ENCODE measurements at regions not wholly inside any gene's neighbourhood (a gene's known extent, or its start where the extent isn't known, plus 50 kb on each side); places are given as distances from the start of the nearest gene placed in this dataset.

GRCh38 chr20:34163307-34163706 lies 51.3 kb upstream of the EIF2S2 start:
- DNase-seq: peak; percentile 51

DNA sequence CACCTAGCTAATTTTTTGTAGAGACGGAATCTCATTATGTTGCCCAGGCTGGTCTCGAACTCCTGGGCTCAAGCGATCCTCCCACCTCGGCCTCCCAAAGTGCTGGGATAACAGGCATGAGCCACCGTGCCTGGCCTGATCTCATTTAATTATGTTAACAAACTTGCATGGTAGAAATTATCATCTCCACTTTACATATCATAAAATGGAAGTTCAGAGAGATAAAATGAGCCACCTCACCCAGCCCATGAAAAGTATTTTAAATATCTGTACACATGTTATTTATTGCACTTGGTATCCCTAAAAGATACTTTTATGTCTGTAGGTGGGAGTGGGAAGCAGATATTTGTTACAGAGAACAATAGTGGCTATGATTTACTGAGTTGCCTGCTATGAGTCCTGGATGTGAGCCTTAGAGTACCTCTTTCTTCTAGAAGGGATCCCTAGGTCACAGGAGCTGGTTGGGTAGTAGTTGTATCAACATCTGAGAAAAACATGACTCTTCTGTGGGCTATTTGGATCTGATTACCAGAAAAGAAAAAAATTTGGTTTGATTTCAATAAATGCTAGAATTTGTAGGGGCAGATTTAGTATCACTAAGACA lies 52.4 kb upstream of the EIF2S2 start:
- DNase-seq: no peak

GRCh38 chr20:34165018-34165619 lies 53.1 kb upstream of the EIF2S2 start:
- peak; percentile 47 for DNase-seq

GRCh38 chr20:34171640-34172039 lies 59.6 kb upstream of the EIF2S2 start:
- DNase-seq: no peak

GRCh38 chr20:34172926-34173325 lies 60.9 kb upstream of the EIF2S2 start:
- DNase-seq: no peak

- no peak for DNase-seq
Measured at GRCh38 chr20:34175079-34175478, 63.0 kb upstream of the EIF2S2 start.

GRCh38 chr20:34175879-34176278 lies 63.8 kb upstream of the EIF2S2 start:
- no peak for DNase-seq

DNA sequence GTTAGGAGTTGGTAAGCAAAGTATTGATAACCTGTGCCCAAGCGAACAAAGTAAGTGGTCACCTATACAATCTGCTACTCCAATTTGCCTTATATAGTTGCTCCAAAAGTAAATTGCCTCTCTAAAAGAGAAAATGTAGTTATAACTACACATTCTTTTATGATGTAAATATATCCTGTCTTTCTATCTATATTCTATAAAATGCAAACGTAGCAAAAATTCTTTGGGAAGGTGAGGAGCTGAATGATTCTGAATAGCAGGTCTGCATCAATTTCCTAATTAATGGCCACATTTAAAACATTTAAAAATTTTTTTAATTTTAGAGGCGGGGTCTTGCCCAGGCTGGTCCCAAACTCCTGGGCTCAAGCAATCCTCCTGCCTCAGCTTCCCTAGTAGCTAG lies 64.2 kb upstream of the ASIP start:
- DNase-seq: no peak

DNA sequence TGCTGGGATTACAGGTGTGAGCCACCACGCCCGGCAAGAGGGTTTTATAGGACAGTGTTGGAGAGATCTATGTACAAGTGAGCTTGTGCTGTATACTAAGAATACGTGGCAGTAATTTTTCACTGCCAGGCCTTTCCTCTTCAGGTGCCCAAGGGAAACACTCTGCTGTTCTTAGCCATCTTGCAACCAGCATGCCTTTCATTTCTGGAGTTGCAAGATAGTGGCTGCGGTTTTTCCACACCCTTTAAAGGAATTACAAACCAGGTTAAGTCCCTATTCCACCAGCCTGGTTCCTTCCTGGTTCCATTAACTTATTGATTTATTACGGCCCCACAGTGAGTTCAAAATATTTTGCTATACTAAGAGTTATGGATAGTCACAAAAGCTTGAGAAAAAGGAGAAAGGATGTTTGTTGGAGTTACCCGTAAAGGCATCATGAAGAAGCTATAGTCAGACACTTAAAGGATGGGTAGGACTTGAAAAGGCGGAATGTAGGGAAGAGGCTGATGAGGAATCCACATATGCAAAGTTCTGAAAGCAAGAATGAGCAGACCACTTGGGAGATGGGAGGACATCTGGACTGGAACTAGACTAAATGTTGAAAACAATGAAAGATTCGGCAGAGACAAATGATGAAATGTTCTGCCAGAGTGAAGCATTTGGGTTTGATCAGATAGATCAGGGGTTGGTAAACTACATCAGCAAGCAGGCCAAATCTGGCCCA lies 61.4 kb upstream of the ASIP start:
- no peak for DNase-seq

DNA sequence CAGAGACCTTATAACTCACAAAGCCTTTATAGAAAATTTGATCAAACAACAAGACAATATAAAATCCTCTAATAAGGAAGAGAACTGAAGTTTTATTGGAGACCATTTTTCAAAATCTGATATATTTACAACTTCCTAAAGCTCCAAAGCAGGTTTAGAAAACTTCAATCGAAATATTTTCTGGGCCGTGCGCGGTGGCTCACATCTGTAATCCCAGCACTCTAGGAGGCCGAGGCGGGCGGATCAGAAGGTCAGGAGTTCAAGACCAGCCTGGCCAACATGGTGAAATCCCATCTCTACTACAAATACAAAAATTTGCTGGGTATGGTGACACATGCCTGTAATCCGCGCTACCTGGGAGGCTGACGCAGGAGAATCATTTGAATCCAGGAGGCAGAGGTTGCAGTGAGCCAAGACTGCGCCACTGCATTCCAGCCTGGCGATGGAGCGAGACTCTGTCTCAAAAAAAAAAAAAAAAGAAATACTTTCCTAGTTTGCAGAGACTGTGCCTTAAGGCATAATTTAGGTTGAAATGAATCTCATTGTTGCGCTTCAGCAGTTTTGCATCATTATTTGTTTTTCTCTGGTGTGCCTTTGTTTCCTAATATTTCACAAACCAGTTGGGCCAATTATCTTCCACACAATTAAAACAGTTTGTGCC lies 60.6 kb upstream of the ASIP start:
- no peak for DNase-seq

DNA sequence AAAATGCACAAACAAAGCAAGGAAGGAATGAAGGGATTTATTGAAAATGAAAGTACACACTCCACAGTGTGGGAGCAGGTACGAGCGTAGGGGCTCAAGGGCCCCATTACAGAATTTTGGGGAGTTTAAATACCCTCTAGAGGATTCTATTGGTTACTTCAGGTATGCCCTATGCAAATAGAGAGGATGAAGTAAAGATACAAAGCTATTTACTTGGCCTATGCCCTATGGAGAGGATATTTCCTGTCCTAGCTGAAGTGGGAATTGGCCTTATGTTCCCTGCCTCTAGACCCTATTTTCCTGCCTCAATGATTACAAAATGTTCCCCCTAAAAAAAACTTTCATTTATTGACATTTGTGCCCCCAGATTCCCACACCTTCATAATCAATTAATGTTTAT lies 59.7 kb upstream of the ASIP start:
- DNase-seq: no peak

DNA sequence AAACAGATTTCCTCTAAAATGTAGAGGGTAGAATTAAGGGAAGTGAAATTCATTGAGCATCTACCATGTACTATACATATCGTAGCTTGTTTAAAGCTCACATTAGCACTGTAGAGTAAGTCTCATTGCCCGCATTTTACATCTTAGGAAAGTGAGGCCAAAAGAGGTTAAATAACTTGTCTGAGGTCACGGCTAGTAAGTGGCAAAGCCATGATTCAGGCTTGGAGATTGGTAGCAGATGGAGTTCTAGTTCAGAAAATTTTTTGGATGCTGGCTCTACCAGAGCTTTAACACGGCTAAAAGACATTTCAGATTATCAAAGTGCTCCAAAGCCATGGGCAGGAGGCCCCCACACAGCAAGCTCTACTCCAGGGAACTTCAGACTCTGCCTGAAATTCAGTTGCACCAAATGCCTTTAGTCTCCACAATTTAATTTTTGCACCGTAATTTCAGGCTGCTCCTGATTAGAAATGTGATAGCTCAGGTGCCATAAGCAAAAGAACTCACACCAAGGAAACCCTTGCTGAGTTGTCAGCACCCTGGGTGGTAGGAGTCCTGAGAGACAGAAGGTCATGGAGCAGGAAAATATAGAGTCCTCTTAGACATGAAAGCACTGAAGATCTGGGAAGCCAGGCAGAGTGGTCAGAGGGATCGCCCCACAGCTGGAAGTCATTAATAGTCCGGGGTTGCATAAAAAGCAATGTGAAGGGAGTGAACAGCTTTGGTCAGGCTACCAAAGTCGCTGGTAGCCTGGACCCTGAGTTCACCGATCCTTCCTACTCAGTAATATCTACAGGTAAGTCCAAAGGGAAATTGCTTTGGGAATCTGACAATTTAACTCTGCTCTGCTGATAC lies 55.2 kb upstream of the ASIP start:
- no peak for DNase-seq

DNA sequence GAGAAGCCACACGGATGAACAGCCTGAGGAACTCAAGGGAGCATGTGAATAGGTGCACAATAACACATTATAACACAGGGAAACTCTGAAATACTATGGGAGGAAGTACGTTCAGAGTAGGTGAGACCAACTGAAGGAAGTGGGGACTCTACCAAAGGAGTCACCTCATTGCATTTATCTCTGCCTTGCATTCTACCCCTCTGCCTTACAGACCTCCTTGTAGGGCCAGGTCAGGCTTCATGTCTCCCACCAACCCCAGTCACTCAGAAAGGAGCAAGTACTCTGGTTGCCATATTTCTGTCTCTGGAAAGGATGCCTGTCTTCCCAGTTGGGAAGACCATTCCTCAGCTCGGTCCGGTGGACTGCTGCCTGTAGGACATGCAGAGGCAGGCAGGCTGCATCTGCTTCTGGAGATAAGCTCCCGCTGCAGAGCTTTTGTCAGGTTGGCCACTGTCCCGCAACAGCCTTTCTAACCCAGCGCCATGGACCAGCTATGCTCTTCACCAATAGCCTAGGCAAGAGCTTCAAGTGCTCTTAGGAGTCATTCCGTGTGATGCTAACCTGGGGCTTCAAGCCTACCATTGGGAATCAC lies 51.6 kb upstream of the ASIP start:
- no peak for DNase-seq

DNA sequence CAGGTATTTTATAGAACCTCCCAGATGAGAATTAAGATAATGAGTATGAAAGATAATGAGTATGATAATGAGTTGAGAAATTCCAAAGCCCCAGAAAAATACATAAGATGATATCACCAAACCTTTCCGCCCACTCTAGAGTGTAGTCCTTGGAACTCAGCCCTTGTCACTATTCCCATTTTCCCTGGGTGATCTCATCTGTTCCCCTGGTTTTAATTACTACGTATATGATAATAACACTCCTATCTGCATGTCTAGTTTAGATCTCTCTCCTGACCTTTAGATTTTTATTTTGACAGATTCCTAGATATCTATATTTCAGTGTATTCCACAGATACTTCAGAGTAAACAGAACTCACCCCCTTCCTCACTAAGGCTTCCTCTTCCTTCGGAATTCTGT lies 51.0 kb upstream of the ASIP start:
- no peak for DNase-seq

- DNase-seq: peak; percentile 89
Measured at GRCh38 chr20:34190679-34191090, 50.5 kb upstream of the ASIP start.
